Suprapubic skin (tissue), 4 donors: ENCODE measurements at regions not wholly inside any gene's neighbourhood (a gene's known extent, or its start where the extent isn't known, plus 50 kb on each side); places are given as distances from the start of the nearest gene placed in this dataset.

Experiments
- CTCF ChIP-seq, 2 donors: fragments of 200-600 bp in 1 of 2; fragments of 450-650 bp in 1 of 2; sonication (generic) in 1 of 2; IDR thresholded peaks; one replicate each; pipeline ENCODE4 v1.5.1; 2016 to 2019; ENCODE audit warnings: antibody characterized with exemption in 2 of 2, mild to moderate bottlenecking in 1 of 2, moderate library complexity in 1 of 2
- EP300 ChIP-seq: sonication (generic); formaldehyde crosslinking; IDR thresholded peaks from one replicate; pipeline ENCODE4 v1.6.1; 2017; ENCODE audit warnings: antibody characterized with exemption
- POLR2A ChIP-seq, 2 donors: fragments of 450-650 bp; IDR thresholded peaks; one replicate each; pipeline ENCODE4 v1.6.1; 2017; ENCODE audit warnings: antibody characterized with exemption in 2 of 2, mild to moderate bottlenecking in 2 of 2, moderate library complexity in 2 of 2
- POLR2AphosphoS5 ChIP-seq, 3 donors: sonication (generic); formaldehyde crosslinking; IDR thresholded peaks; one replicate each; pipeline ENCODE4 v1.6.1; 2017; ENCODE audit warnings: antibody characterized with exemption in 3 of 3

- TF ChIP-seq POLR2A (IDR thresholded peaks at IDR 0.05), result no peak
- no peak for TF ChIP-seq CTCF (IDR thresholded peaks at IDR 0.05)
- TF ChIP-seq POLR2AphosphoS5 (IDR thresholded peaks at IDR 0.05), result no peak
- no peak for TF ChIP-seq EP300
Measured at GRCh38 chr6:71119560-71119959, 162.7 kb upstream of the B3GAT2 start.
